HG02798 (cell line): ENCODE measurements at regions not wholly inside any gene's neighbourhood (a gene's known extent, or its start where the extent isn't known, plus 50 kb on each side); places are given as distances from the start of the nearest gene placed in this dataset.

Experiments used
- ATAC-seq: cut with Tn5 transposase; IDR thresholded peaks from one replicate; pipeline ENCODE4 v1.9.1; 2021; ENCODE audit warnings: mild to moderate bottlenecking; ENCODE audit not compliant: unreplicated experiment, poor library complexity

- no peak for ATAC-seq
Measured at GRCh38 chr10:106473129-106473685, 691.3 kb downstream of the SORCS1 start.

DNA sequence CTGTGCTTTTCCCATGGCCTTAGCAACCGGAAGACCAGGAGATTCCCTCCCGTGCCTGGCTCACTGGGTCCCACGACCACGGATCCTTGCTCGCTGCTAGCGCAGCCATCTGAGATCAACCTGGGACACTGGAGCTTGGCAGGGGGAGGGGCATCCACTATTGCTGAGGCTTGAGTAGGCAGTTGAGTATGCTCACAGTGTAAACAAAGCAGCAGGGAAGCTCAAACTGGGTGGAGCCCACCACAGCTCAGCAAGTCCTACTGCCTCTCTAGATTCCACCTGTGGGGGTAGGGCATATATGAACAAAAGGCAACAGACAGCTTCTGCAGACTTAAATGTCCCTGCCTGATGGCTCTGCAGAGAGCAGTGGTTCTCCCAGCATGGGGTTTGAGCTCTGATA is 697.0 kb downstream of the SORCS1 start:
- ATAC-seq, result no peak

DNA sequence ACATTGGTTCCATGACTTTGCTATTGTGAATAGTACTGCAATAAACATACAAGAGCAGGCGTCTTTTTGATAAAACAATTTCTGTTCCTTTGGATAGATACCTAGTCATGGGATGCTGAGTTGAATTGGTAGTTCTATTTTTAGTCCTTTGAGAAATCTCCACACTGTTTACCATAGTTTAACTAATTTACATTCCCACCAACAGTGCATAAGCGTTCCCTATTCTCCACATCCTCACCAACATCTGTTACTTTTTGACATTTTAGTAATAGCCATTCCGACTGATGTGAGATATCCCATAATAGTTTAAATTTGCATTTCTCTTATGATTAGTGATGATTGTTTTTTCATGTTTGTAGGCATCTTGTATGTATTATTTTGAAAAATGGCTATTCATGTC is 707.0 kb downstream of the SORCS1 start:
- ATAC-seq, result no peak

- ATAC-seq, result no peak
Measured at GRCh38 chr10:106454233-106454632, 710.3 kb downstream of the SORCS1 start.

DNA sequence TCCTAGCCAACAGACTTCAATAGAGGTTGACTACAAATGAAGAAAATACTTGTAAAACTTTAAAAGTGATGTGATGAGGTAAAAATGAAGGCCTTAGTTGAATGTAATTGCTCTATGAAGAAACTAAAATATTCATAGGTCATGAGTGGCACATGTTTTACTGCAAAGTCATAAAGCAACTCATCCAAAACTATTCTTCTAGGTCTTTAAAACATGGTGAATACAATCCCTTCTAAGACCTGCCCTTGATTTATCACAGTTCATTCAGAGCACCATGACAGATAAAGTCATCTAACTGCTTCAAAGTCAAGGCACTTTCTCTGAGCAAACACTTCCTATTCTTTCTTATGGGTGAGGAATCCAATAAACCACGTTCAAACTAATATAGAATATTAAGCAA is 713.5 kb downstream of the SORCS1 start:
- ATAC-seq, result no peak

- ATAC-seq, result no peak
Measured at GRCh38 chr10:106446920-106447319, 717.6 kb downstream of the SORCS1 start.

GRCh38 chr10:106442223-106442622 is 722.3 kb downstream of the SORCS1 start:
- no peak for ATAC-seq

GRCh38 chr10:106440767-106441166 is 723.7 kb downstream of the SORCS1 start:
- ATAC-seq, result no peak

DNA sequence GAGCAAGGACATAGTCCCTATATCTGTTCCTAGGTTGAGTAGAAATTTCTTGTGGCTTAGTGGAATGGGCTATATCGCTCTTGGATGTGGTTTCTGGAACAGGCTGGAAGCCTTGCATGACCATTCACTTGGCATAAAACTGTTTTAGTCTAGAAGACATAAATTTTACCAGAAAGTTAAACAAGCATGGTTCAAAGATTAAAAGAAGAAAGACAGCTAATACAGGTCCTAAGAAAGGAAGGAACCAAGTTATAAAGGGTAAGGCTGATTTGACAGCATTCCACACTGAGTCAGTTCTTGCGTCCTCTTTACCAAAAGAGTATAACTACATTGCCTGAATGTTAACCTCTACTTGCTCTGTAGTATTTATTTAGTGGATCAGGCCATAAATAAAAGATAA is 724.2 kb downstream of the SORCS1 start:
- ATAC-seq, result no peak

DNA sequence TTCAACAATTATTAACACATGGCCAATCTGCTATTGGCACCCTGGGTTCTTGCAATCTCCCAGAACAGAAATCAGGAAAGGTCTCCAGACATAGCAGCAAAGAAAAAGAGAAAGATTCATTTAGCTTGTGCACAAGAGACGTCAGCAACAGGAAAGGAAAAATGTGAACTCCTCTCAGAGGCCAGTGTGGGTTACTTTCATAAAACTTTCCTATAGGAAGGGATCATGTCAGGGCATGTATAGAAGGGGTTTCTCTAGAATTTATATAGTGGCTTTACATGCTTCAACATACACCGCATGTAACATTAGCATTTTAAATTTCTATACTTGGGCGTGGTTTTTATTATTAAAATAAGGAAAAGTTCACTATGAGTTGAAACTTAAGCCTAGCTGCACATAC is 725.1 kb downstream of the SORCS1 start:
- no peak for ATAC-seq

DNA sequence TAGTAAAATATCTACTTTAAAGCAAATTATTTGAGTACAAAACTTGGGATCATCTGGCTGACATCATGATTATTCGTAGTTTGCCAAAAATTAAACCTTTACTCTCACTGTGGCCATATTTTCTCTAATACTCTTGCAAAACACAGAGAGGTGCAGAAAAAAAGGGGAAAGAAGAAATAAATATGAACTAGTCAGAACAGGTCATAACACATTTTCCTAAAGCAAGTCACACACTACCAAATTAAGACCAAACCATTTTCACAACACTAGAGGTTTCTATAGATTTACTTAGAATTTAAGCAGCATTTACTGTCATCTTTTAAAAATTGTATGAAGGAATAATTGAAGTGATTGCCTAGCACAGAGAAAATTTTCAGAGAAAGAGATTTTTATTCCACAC is 726.1 kb downstream of the SORCS1 start:
- ATAC-seq, result no peak

GRCh38 chr10:106436123-106436715 is 728.3 kb downstream of the SORCS1 start:
- ATAC-seq, result no peak

- no peak for ATAC-seq
Measured at GRCh38 chr10:106435081-106435480, 729.4 kb downstream of the SORCS1 start.

- ATAC-seq, result no peak
Measured at GRCh38 chr10:106424981-106425380, 739.5 kb downstream of the SORCS1 start.

GRCh38 chr10:106424054-106424453 is 740.5 kb downstream of the SORCS1 start:
- ATAC-seq, result no peak

DNA sequence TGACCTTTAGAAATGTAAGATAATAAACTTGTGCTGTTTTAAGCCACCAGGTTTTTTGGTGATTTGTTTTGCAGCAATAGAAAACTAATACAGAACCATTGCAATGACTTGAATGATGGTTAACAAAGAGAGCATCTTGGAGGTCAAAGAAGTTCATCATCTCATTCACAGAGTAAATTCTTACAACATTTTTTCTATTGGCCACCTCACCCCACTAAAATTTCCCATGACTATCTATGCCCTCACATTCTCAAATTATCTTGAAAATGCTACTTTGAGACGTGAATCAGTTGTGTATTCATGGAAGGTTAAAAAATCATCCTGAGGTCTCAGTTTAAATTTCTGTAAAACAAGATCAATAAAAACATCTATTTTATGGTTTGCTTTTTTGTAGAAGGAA is 754.2 kb downstream of the SORCS1 start:
- no peak for ATAC-seq

- no peak for ATAC-seq
Measured at GRCh38 chr10:106405141-106405540, 759.4 kb downstream of the SORCS1 start.

DNA sequence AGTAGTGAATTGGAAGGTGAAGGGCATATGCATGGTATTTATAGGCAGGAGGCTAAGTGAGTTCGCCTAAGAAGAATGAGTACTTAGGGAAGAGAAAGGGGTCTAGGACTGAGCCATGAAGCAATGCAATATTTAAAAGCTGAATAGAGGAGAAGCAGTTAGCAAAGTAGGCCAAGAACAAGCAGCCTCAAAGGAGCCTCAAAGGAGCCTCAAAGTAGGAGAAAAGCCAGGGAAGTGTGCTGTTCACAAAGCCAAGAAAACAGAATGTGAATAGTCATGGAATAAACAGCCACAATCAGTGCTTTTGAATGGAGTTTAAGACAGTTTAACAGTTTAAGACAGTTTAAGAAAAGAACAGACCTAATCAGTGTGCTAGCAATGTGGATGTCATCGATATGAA is 762.0 kb downstream of the SORCS1 start:
- no peak for ATAC-seq

DNA sequence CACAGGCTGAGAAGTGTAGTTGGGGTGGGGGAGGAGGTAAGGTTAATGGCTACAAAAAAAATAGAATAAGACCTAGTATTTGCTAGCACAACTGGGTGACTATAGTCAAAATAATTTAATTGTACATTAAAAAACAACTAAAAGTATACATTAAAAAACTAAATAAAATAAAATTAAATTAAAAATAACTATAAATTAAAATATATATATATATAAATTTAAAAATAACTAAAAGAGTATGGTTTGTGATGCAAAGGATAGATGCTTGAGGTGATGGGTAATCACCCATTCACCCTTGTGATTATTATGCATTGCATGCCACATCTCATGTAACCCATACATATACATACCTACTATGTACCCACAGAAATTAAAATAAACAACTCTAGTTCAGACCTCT is 762.5 kb downstream of the SORCS1 start:
- no peak for ATAC-seq

DNA sequence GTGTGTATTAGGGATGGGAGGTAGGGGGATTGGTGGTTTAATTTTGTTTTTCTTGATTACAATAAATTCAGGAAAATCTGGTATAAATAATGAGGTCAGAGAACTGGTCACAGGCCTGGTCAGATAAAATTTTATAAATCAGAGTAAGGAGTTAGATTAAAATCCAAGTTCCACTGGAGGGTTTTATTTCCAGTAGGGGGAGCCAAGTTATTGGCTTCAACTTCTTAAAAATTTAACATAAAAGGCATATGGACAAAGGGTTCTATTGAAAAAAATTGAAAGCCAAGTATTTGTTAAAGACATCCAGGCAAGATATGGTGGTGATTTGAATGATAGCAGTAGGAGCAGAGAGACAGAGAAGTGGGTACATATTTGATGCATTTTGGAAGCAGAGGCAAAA is 763.3 kb downstream of the SORCS1 start:
- no peak for ATAC-seq

- ATAC-seq, result no peak
Measured at GRCh38 chr10:106399112-106399511, 765.4 kb downstream of the SORCS1 start.

- ATAC-seq, result no peak
Measured at GRCh38 chr10:106396192-106396591, 768.3 kb downstream of the SORCS1 start.
